ENCODE measurements at regions not wholly inside any gene's neighbourhood (a gene's known extent, or its start where the extent isn't known, plus 50 kb on each side); places are given as distances from the start of the nearest gene placed in this dataset.
"Not testable (repeated sequence)": the region's sequence is repeated elsewhere in the genome, so short reads cannot be mapped to it uniquely, and the experiment has no call there.

DNA sequence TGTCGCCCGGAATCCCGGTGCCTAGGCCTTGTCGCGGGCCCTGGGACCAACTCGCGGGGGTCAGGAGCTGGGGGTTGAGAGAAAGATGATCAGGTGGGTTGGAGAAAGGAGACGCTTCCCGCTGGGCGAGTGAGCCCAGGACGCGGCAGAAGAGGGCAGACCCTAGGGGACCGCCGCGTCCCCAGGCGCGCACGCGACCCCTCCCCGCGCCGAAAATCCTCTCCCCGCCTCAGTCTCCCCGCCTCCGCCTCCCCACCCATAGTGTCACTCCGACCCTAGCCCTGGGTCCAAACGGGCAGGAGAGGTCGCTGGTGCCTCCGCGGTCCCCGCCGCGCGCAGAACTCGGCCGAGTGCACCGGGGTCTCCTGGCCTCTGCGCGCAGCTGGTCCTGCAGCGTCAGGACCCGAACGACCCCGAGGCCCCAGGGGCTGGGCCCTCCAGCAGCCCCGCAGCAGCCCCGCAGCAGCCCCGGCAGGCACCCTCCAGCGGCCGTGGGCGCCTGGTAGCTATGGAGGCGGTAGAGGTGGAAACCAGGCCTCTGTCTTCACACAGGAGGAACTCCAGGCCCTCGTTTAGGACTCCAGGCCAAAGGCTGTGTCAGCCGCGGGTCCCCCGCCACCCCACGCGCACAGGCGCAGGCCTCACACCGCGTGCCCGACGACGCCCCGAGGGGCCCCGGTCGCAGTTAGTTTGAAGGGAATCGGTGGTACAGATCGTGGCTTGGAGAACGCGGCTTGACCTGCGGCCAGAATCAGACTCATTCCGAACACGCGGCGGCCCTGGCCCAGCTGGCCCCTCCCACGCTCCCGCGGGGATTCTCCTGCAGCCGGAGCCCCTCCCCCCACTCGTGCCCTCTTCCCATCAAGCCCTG lies 60.1 kb upstream of the EIF5 start:
- no peaks in the 10 kb centered on the region for H3K36me3 ChIP-seq
- H3K27me3 ChIP-seq = no peaks in the 10 kb centered on the region
- no peak for DNase-seq
- no peaks in the 10 kb centered on the region for H3K9me3 ChIP-seq
- H3K4me3 ChIP-seq = no peak overlapping the region

GRCh38 chr14:103275000-103275399 lies 59.0 kb upstream of the EIF5 start:
- no peak for DNase-seq
- H3K27me3 ChIP-seq = no peaks in the 10 kb centered on the region
- H3K9me3 ChIP-seq = no peaks in the 10 kb centered on the region
- H3K4me3 ChIP-seq = no peak overlapping the region
- H3K36me3 ChIP-seq = no peaks in the 10 kb centered on the region

DNA sequence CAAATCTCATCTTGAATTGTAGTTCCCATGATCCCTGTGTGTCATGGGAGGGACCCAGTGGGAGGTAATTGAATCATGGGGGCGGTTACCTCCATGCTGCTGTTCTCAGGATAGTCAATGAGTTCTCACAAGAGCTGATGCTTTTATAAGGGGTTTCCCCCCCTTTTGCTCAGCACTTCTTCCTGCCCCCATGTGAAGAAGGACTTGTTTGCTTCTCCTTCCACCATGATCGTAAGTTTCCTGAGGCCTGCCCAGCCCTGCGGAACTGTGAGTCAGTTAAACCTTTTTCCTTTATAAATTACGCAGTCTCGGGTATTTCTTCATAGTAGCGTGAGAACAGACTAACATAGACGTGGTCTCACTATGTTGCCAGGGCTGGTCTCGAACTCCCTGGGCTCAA lies 56.1 kb upstream of the EIF5 start:
- no peaks in the 10 kb centered on the region for H3K36me3 ChIP-seq
- no peaks in the 10 kb centered on the region for H3K9me3 ChIP-seq
- no peaks in the 10 kb centered on the region for H3K27me3 ChIP-seq
- no peak for DNase-seq
- H3K4me3 ChIP-seq = no peak overlapping the region

GRCh38 chr14:103279142-103280025 lies 54.7 kb upstream of the EIF5 start:
- H3K9me3 ChIP-seq = no peaks in the 10 kb centered on the region
- H3K36me3 ChIP-seq = no peaks in the 10 kb centered on the region
- H3K27me3 ChIP-seq = no peaks in the 10 kb centered on the region
- DNase-seq = no peak
- H3K4me3 ChIP-seq = no peak overlapping the region

DNA sequence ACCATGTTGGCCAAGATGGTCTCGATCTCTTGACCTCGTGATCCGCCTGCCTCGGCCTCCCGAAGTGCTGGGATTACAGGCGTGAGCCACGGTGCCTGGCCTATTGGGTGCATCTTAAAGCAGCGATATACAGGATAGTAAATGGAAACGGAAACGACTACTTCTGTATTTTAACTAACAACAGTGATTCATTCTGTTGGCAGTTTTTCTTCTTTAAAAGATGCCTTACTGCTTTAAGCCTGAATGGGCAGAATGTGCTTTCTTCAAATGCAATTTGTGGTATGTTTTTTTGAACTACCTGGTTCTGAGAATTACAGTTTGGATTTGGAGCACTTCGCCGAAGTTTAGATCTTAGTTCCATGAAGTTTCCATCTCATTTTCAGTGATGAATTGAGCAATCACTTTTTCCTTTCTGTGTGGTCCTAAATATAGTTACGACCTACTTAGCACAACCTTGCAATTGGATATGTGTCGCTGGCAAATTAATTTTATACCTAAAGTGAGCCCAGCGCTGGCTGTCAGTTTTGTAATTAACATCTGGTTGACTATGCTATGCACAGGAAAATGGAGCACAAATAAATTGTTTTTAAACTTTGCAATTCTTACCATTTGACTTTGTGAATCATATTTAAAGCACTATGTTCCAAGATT lies 53.6 kb upstream of the EIF5 start:
- DNase-seq = no peak

DNA sequence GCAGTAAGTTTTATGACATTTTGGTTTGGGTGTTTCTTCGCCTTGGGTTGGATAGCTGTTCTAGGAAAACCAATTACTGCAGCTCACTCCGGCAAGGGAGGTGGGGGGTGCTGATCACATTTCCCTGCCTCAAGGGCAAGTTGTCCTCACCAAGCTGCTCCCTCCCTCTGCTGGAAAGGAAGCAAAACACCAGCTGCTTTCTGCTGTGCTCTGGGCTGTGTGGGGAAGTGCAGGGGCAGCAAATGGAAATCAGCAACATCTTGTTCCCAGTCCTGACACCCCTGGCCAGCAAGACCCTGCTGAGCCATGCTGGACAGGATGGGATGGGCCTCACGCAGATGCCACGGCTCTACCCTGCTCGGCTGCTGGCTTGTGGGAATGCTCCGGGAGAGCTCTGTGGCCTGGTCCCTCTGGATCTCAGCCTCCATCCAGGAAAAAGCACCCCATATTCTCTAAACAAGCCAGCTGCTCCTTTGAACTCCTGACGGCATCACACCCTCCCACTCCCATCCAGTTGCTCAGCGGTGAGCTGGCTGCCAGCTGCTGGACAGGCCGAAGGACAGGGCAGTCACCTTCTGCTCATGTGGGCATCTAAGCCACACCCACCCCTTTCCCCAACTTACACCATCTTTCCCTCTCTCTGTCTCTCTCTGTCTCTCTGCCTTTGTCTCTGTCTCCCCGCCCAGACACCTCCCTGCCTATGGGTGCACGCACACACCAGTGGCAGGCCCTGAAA lies 52.4 kb upstream of the EIF5 start:
- Histone ChIP-seq H3K4me3 (no peak overlapping the region), H3K9me3 (no peaks in the 10 kb centered on the region), H3K36me3 (no peaks in the 10 kb centered on the region), H3K27me3 (no peaks in the 10 kb centered on the region)
- peak; percentile 8 for DNase-seq

More for the DNA sequence above, 53.6 kb upstream of the EIF5 start:
- no peaks in the 10 kb centered on the region for H3K36me3 ChIP-seq
- no peaks in the 10 kb centered on the region for H3K27me3 ChIP-seq
- no peaks in the 10 kb centered on the region for H3K9me3 ChIP-seq
- no peak overlapping the region for H3K4me3 ChIP-seq

DNA sequence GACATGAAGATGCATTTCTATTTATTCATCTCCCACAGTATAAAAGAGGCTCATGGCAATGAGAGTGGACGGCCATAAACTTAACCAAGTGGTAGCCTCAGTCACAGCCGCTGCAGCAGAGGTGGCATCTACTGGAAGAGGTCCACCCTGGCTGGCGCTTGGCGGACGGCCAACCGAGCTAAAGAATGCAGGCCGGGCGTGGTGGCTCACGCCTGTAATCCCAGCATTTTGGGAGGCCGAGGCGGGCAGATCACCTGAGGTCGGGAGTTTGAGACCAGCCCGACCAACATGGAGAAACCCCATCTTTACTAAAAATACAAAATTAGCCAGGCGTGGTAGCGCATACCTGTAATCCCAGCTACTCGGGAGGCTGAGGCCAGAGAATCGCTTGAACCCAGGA lies 51.7 kb upstream of the EIF5 start:
- H3K36me3 ChIP-seq, DNase-seq, H3K4me3 ChIP-seq, H3K9me3 ChIP-seq, H3K27me3 ChIP-seq: not testable (repeated sequence)

DNA sequence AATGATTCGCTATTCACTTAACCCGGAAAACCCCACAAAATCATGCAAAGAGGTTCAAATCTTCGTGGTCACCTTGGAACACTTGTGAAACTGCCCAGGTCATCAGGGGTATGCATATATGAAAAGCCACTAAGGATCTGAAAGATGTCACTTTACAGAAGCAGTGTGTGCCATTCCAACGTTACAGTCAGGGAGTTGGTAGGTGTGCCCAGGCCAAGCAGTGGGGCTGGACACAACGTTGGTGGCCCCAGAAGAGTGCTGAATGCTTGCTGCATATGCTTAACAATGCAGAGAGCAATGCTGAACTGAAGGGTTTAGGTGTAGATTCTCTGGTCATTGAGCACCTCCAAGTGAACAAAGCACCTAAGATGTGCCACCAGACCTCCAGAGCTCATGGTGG lies 51.1 kb upstream of the EIF5 start:
- H3K4me3 ChIP-seq = no peak overlapping the region
- no peaks in the 10 kb centered on the region for H3K36me3 ChIP-seq
- no peaks in the 10 kb centered on the region for H3K27me3 ChIP-seq
- H3K9me3 ChIP-seq = no peaks in the 10 kb centered on the region
- DNase-seq = no peak

DNA sequence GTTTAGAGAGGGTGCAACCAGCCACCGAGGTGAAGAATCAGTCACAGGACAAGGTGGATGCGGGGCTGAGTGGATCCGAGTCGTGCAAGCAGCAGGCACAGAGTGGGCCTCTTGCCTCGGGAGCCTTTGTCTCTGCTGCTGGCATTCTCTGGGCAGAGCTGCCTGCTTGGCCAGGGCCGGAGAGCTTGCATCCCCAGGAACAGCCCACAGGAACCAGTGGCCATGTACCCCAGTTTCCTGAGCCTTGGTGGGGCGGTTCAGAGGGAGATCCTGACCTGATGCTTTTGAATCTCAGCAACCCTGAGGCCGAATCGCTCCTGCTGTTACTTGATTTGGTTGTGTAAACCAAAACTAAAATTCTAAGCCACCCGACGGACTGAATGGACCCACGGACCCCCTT lies 50.1 kb upstream of the EIF5 start:
- H3K4me3 ChIP-seq = no peak overlapping the region
- H3K27me3 ChIP-seq = no peaks in the 10 kb centered on the region
- H3K36me3 ChIP-seq = no peaks in the 10 kb centered on the region
- no peak for DNase-seq
- no peaks in the 10 kb centered on the region for H3K9me3 ChIP-seq
